GM12874 (cell line): ENCODE measurements at regions not wholly inside any gene's neighbourhood (a gene's known extent, or its start where the extent isn't known, plus 50 kb on each side); places are given as distances from the start of the nearest gene placed in this dataset.

Experiments used
- CTCF ChIP-seq: IDR thresholded peaks from 2 replicates; pipeline ENCODE4 v1.5.1; 2011; ENCODE audit warnings: low read depth, mild to moderate bottlenecking, control low read depth, low read length, moderate library complexity; ENCODE audit not compliant: insufficient read depth

DNA sequence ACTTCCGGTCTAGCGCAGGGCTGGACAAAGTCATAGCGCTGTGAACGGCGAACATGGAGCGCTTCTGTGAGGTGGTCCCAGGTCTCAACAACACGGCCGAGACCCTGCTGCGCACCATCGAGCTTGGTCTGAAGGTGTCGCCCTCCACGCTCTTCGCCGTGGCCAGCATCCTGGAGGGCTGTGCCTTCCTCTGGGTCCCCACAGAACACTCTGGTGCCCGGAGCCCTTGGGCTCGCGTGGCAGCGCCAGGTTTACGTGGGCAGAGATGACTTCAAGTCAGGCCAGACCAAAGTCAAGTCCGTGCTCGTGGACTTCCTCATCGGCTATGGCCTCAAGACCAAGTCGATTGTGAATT, 128.6 kb downstream of the ANAPC4 start:
- no peak for TF ChIP-seq CTCF

DNA sequence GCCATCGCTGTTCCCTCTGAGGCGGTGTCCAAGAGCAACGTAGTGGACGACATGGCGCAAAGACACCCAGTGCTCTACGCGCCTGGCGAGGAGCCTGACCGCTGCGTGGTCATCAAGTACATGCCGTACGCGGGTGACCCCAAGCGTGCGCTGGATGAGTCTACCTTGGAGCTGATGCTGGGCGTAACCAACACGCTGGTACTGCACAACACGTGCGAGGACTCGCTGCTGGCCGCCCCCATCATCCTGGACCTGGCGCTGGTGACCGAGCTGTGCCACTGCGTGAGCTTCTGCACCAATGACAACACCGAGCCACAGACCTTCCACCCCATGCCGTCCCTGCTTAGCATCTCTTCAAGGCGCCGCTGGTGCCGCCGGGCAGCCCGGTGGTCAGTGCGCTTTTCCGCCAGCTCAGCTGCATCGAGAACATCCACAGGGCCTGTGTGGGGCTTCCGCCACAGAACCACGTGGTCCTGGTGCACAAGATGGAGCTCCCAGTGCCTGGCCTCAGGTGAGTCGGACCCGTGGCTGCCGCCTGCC, 129.0 kb downstream of the ANAPC4 start:
- TF ChIP-seq CTCF, result no peak

DNA sequence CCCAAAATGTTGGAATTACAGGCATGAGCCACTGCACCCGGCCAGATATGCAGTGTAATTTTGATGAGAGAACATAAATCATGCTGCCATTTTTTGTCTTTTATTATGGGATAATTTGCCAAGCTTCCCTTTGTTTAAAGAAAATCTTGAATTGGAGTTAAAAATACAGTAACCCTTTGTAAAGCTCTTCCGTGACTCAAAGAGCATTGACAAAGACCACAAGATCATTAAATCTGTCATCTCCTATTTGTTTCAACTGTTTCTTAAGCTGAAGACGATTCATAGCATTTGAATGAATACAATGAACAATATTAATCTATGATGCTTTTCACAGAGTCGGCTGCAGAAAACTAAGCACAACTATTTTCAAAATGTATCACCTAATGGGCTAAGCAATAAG, 132.6 kb downstream of the ANAPC4 start:
- TF ChIP-seq CTCF, result no peak

GRCh38 chr4:25513814-25514213, 136.8 kb downstream of the ANAPC4 start:
- no peak for TF ChIP-seq CTCF

GRCh38 chr4:25523405-25523804, 132.2 kb upstream of the SLC34A2 start:
- TF ChIP-seq CTCF, result no peak

GRCh38 chr4:25524663-25525062, 131.0 kb upstream of the SLC34A2 start:
- TF ChIP-seq CTCF, result no peak

DNA sequence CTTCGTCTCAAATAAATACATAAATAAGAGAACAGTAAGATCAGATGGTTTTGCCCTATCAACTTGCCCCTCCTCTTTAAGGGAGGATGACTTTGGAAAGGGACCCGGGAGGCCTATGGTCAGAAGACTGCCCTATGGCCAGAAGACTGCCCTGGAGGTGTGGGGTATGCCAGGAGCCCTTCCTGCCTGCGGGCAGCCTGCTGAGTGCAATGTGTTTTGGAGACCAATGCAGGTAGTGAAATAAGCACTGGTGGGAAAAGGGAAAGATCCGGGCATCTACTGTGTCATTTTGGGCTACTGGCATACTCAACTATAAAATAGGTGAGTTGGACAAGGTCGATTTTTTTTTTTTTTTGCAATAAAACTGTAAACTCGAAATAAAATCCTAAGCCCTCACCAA, 129.8 kb upstream of the SLC34A2 start:
- no peak for TF ChIP-seq CTCF

- TF ChIP-seq CTCF, result no peak
Observed at GRCh38 chr4:25527034-25527433, 128.6 kb upstream of the SLC34A2 start.
